Esophagus muscularis mucosa (tissue), 4 donors: ENCODE measurements at regions not wholly inside any gene's neighbourhood (a gene's known extent, or its start where the extent isn't known, plus 50 kb on each side); places are given as distances from the start of the nearest gene placed in this dataset.

Experiments used
- DNase-seq: peaks from one replicate; pipeline ENCODE4 v3.0.0-alpha.2; 2017; ENCODE audit errors: extremely low spot score
- H3K27ac ChIP-seq, 4 donors: fragments of 200-600 bp; sonication (generic); replicated peaks in 1 of 4; 1 replicate in 3 of 4; 2 replicates in 1 of 4; pipeline ENCODE4 v1.5.1; 2016 to 2019; ENCODE audit warnings: mild to moderate bottlenecking in 1 of 4
- H3K27me3 ChIP-seq, 4 donors: fragments of 200-600 bp; sonication (generic); one replicate each; pipeline versions ENCODE4 v1.5.1 to v1.6.0; 2016 to 2019
- H3K36me3 ChIP-seq, 4 donors: fragments of 200-600 bp; sonication (generic); one replicate each; pipeline ENCODE4 v1.5.1; 2016 to 2019
- H3K4me1 ChIP-seq, 4 donors: fragments of 200-600 bp; sonication (generic); one replicate each; pipeline ENCODE4 v1.5.1; 2016 to 2019
- H3K4me3 ChIP-seq, 4 donors: fragments of 200-600 bp; sonication (generic); 1 replicate in 2 of 4; 2 replicates in 2 of 4; pipeline ENCODE4 v1.5.1; 2016 to 2019; ENCODE audit warnings: mild to moderate bottlenecking in 4 of 4, moderate library complexity in 1 of 4
- H3K9me3 ChIP-seq, 4 donors: fragments of 200-600 bp; sonication (generic); 1 replicate in 3 of 4; 2 replicates in 1 of 4; pipeline ENCODE4 v1.5.1; 2016 to 2019
- EP300 ChIP-seq: sonication (generic); formaldehyde crosslinking; IDR thresholded peaks from one replicate; pipeline ENCODE4 v1.6.1; 2017; ENCODE audit warnings: antibody characterized with exemption
- POLR2A ChIP-seq: fragments of 450-650 bp; IDR thresholded peaks from one replicate; pipeline ENCODE4 v1.6.1; 2017; ENCODE audit warnings: antibody characterized with exemption, moderate library complexity, mild to moderate bottlenecking, low read depth
- POLR2AphosphoS5 ChIP-seq, 2 donors: sonication (generic); formaldehyde crosslinking; IDR thresholded peaks; one replicate each; pipeline ENCODE4 v1.6.1; 2017; ENCODE audit warnings: antibody characterized with exemption in 2 of 2
- WGBS: methylation state at CpG from one replicate; pipeline ENCODE4 v1.1.5; 2018; 5-methylcytosine and 5-hydroxymethylcytosine counted together
- intact Hi-C: fragments of 100-400 bp; cut with DNase I; formaldehyde crosslinking; loops from one replicate; pipeline ENCODE4 v1.15.1; 2023
- TF ChIP-seq, protein P1 (sequence below), 3 experiments: fragments of 200-600 bp in 2 of 3; fragments of 450-650 bp in 1 of 3; sonication (generic) in 2 of 3; IDR thresholded peaks; one replicate each; pipeline ENCODE4 v1.5.1; 2017 to 2019; ENCODE audit warnings: antibody characterized with exemption in 3 of 3, mild to moderate bottlenecking in 2 of 3, moderate library complexity in 1 of 3

DNA sequence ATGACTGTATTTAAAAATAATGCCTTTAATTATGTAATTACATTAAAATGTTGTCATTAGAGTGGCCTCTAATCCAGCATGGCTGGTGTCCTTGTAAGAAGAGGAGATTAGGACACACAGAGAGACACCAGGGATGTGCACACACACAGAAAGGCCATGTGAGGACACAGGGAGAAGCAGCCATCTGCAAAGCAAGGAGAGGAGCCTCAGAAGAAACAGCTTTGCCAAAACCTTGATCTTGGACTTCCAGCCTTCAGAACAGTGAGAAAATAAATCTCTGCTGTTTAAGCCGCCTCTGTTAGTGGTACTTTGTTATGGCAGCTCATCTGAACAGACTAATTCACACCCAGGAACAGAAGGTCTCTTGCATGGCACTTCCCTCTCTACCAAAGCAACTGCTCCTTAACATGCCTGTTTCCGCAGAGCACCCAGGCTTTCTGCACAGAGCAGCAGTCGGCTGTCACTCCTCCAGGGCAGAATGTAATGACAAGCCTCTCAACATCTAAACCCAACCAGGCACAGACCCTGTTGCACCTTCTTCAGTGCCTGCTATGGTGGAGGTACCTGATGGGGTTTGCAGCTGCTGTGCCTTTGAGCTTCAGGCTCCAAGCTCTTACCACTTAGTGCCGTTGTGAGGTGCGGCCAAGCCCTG is 377.7 kb downstream of the TDRD15 start:
- no peak overlapping the region for H3K4me3 ChIP-seq
- 71% methylated on average over 4 of the region's 5 CpGs for WGBS
- no peak for DNase-seq
- no peaks in the 10 kb centered on the region for H3K9me3 ChIP-seq
- H3K27ac ChIP-seq, result no peak overlapping the region
- TF ChIP-seq EP300, result no peak
- TF ChIP-seq POLR2AphosphoS5 (IDR thresholded peaks at IDR 0.05), result no peak
- TF ChIP-seq POLR2A, result no peak
- TF ChIP-seq, protein P1, sequence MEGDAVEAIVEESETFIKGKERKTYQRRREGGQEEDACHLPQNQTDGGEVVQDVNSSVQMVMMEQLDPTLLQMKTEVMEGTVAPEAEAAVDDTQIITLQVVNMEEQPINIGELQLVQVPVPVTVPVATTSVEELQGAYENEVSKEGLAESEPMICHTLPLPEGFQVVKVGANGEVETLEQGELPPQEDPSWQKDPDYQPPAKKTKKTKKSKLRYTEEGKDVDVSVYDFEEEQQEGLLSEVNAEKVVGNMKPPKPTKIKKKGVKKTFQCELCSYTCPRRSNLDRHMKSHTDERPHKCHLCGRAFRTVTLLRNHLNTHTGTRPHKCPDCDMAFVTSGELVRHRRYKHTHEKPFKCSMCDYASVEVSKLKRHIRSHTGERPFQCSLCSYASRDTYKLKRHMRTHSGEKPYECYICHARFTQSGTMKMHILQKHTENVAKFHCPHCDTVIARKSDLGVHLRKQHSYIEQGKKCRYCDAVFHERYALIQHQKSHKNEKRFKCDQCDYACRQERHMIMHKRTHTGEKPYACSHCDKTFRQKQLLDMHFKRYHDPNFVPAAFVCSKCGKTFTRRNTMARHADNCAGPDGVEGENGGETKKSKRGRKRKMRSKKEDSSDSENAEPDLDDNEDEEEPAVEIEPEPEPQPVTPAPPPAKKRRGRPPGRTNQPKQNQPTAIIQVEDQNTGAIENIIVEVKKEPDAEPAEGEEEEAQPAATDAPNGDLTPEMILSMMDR (IDR thresholded peaks at IDR 0.05), result no peak
- no peaks in the 10 kb centered on the region for H3K27me3 ChIP-seq
- no peaks in the 10 kb centered on the region for H3K4me1 ChIP-seq
- intact Hi-C loops, result no loop called here
- no peaks in the 10 kb centered on the region for H3K36me3 ChIP-seq

DNA sequence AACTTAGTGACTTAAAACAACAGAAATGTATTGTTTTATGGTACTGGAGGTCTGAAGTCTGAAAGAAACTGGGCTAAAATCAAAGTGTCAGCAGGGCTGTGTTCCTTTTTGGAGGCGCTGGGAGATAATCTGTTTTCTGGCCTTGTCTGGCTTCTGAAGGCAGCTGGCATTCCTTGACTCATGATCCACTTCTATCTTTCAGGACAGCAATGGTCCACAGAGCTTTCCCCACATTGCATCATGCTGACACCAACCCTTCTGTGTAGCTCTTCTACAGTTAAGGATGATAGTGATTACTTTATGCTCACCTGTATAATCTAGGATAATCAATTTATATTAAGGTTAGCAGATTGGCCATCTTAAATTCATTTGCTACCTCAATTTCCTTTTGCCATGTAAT is 392.1 kb downstream of the TDRD15 start:
- H3K9me3 ChIP-seq, result no peaks in the 10 kb centered on the region
- no peaks in the 10 kb centered on the region for H3K36me3 ChIP-seq
- no peak overlapping the region for H3K4me3 ChIP-seq
- no peaks in the 10 kb centered on the region for H3K4me1 ChIP-seq
- intact Hi-C loops, result no loop called here
- TF ChIP-seq EP300 (no peak), POLR2A (no peak), POLR2AphosphoS5 (IDR thresholded peaks at IDR 0.05) (no peak)
- TF ChIP-seq, protein P1 (IDR thresholded peaks at IDR 0.05), result no peak
- H3K27ac ChIP-seq, result no peak overlapping the region
- H3K27me3 ChIP-seq, result no peaks in the 10 kb centered on the region
- 89% methylated on average over 1 of the region's 1 CpG for WGBS
- DNase-seq, result no peak

DNA sequence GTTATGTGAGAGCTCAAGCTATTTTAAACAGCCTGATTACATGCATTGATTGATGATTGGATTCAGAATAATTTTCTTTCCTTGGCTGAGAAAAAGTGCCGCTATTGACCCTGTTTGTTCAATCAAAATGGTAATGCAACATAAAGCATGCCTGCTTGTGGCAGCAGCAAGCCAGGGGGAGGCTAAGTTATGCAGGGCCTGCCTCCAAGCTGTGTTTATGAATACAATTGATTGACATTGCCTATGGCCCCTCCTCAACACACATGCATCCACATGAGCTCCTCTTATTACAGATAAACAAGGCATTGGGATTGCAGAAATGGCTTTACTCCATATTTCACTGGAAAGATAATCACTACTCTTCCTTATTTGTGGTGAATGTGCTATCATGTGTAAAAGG is 395.6 kb downstream of the TDRD15 start:
- no peaks in the 10 kb centered on the region for H3K9me3 ChIP-seq
- DNase-seq, result no peak
- H3K4me1 ChIP-seq, result no peaks in the 10 kb centered on the region
- 82% methylated on average over 1 of the region's 1 CpG for WGBS
- no peaks in the 10 kb centered on the region for H3K36me3 ChIP-seq
- TF ChIP-seq, protein P1 (IDR thresholded peaks at IDR 0.05), result no peak
- TF ChIP-seq POLR2A (no peak), POLR2AphosphoS5 (IDR thresholded peaks at IDR 0.05) (no peak), EP300 (no peak)
- H3K27me3 ChIP-seq, result no peaks in the 10 kb centered on the region
- H3K4me3 ChIP-seq, result no peak overlapping the region
- no peak overlapping the region for H3K27ac ChIP-seq
- intact Hi-C loops, result no loop called here

DNA sequence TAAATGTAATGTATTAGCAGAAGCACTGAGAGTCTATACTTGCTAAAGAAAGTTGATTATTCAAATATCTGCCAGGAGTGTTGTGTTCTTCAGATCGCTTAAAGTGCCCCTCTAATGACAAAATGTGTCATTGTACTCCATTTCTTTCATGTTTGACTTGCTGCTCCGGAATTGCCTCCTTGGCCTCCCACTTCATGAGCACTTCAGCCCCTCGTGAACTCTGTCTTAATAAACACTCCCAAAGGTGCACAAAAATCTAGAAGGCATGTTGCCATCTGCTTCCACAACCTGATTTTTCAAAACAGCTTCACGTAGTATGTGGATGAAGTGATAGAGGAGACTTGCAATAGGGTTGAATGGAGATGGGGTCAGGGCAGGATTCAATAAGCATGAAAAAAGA is 396.1 kb downstream of the TDRD15 start:
- no peak overlapping the region for H3K27ac ChIP-seq
- intact Hi-C loops, result no loop called here
- whole genome bisulfite sequencing, result 83% methylated on average over 4 of the region's 4 CpGs
- no peak overlapping the region for H3K4me3 ChIP-seq
- H3K9me3 ChIP-seq, result no peaks in the 10 kb centered on the region
- no peak for TF ChIP-seq EP300
- TF ChIP-seq POLR2AphosphoS5 (IDR thresholded peaks at IDR 0.05), result no peak
- no peak for TF ChIP-seq POLR2A
- TF ChIP-seq, protein P1 (IDR thresholded peaks at IDR 0.05), result no peak
- no peak for DNase-seq
- H3K27me3 ChIP-seq, result no peaks in the 10 kb centered on the region
- no peaks in the 10 kb centered on the region for H3K4me1 ChIP-seq
- H3K36me3 ChIP-seq, result no peaks in the 10 kb centered on the region

GRCh38 chr2:21535826-21536225 is 412.1 kb downstream of the TDRD15 start:
- intact Hi-C loops, result no loop called here
- WGBS, result 90% methylated on average over 2 of the region's 4 CpGs
- DNase-seq, result no peak
- H3K4me3 ChIP-seq, result no peak overlapping the region
- no peak overlapping the region for H3K27ac ChIP-seq
- peaks cover 0 to 28% (median 22%) of the 10 kb centered on the region in 4 donors for H3K9me3 ChIP-seq
- no peaks in the 10 kb centered on the region for H3K27me3 ChIP-seq
- no peaks in the 10 kb centered on the region for H3K36me3 ChIP-seq
- TF ChIP-seq EP300 (no peak), POLR2AphosphoS5 (IDR thresholded peaks at IDR 0.05) (no peak), POLR2A (no peak)
- TF ChIP-seq, protein P1 (IDR thresholded peaks at IDR 0.05), result no peak
- no peaks in the 10 kb centered on the region for H3K4me1 ChIP-seq
